ENCODE measurements at regions not wholly inside any gene's neighbourhood (a gene's known extent, or its start where the extent isn't known, plus 50 kb on each side); places are given as distances from the start of the nearest gene placed in this dataset.
A peak's percentile ranks its signal among the peaks of the same experiment; 100 is the strongest.

DNA sequence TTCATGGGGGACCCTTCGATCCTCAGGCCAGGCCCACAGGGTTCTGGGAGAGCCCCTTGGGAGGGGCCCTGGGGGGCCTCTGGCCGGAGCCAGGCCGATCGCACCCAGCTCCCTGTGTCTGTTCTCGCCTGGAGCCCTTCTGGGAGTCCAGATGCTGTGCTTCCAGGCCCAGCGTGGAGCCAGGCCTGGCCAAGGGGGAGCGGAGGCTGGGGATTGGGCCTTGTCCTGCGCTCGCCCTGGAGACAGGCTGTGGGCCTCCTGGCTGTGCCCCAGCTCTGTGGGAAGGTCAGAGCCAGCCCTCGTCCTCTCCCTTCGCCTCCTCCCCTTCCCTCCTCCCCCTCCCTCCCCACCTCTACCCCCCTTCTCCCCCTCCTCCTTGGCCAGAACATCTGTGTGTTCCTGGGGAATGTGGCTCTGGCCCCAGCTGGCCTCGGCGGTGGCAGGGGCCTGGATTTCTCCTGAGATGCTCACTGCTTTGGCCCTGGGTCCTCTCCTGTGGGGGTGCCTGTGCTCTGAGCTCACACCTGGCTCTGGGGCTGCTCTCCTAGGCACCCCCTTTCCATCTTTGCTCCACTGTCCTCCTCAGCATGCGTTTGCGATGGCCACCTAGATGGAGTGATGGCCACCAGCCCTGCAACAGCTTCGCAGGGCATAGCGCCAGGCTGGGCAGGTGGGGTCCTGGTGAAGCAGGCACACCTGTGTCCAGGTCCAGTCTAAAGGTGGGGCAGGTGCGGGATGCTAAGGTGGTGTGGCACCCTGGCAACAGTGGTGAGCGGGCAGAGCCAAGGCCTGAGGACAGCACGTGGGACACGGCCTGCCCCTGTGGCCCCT is 90.6 kb upstream of the CIBAR2 start (continued):
- TF ChIP-seq ZNF18 (CRISPR knock-in tag; IDR thresholded peaks at IDR 0.05; ENCODE audit: insufficient replicate concordance) (no peak), SMAD3 (CRISPR knock-in tag; IDR thresholded peaks at IDR 0.05) (no peak), ZNF772 (CRISPR knock-in tag; IDR thresholded peaks at IDR 0.05) (no peak), CCAR2 (optimal IDR thresholded peaks at IDR 0.05; ENCODE audit: low read depth, low read length) (no peak), ZFP36 (IDR thresholded peaks at IDR 0.05; ENCODE audit: borderline replicate concordance, low read depth, low read length, partially characterized antibody) (no peak), ZNF136 (CRISPR knock-in tag; IDR thresholded peaks at IDR 0.05; ENCODE audit: low read depth) (no peak), ZNF556 (CRISPR knock-in tag; IDR thresholded peaks at IDR 0.05; ENCODE audit: borderline replicate concordance) (no peak), NR2F2 (IDR thresholded peaks at IDR 0.05; ENCODE audit: borderline replicate concordance, low read depth) (no peak), MEF2D (CRISPR knock-in tag; IDR thresholded peaks at IDR 0.05) (no peak), ZNF709 (CRISPR knock-in tag; IDR thresholded peaks at IDR 0.05) (no peak), KMT2A (CRISPR knock-in tag; IDR thresholded peaks at IDR 0.05) (no peak), BATF2 (CRISPR knock-in tag; IDR thresholded peaks at IDR 0.05) (no peak), MTA1 (CRISPR knock-in tag; IDR thresholded peaks at IDR 0.05; ENCODE audit: borderline replicate concordance) (0 out of 2 replicates have a peak, but pooled peaks have one; percentile 25), HNRNPK (IDR thresholded peaks at IDR 0.05; ENCODE audit: low read depth, low read length, poor library complexity, severe bottlenecking) (peak; percentile 55), ZNF687 (CRISPR knock-in tag; IDR thresholded peaks at IDR 0.05) (peak; percentile 31; the same call in 1 of the 2 replicates)
- TF ChIP-seq, protein P1, sequence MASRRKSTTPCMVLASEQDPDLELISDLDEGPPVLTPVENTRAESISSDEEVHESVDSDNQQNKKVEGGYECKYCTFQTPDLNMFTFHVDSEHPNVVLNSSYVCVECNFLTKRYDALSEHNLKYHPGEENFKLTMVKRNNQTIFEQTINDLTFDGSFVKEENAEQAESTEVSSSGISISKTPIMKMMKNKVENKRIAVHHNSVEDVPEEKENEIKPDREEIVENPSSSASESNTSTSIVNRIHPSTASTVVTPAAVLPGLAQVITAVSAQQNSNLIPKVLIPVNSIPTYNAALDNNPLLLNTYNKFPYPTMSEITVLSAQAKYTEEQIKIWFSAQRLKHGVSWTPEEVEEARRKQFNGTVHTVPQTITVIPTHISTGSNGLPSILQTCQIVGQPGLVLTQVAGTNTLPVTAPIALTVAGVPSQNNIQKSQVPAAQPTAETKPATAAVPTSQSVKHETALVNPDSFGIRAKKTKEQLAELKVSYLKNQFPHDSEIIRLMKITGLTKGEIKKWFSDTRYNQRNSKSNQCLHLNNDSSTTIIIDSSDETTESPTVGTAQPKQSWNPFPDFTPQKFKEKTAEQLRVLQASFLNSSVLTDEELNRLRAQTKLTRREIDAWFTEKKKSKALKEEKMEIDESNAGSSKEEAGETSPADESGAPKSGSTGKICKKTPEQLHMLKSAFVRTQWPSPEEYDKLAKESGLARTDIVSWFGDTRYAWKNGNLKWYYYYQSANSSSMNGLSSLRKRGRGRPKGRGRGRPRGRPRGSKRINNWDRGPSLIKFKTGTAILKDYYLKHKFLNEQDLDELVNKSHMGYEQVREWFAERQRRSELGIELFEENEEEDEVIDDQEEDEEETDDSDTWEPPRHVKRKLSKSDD (CRISPR knock-in tag; IDR thresholded peaks at IDR 0.05; ENCODE audit: low read depth) = no peak
- TF ChIP-seq, protein P2, sequence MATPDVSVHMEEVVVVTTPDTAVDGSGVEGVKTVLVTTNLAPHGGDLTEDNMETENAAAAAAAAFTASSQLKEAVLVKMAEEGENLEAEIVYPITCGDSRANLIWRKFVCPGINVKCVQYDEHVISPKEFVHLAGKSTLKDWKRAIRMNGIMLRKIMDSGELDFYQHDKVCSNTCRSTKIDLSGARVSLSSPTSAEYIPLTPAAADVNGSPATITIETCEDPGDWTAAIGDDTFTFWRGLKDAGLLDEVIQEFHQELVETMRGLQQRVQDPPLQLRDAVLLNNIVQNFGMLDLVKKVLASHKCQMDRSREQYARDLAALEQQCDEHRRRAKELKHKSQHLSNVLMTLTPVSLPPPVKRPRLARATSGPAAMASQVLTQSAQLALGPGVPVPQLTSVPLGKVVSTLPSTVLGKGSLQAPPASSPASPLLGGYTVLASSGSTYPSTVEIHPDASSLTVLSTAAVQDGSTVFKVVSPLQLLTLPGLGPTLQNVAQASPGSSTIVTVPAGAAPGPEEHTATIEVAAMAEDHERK (CRISPR knock-in tag; IDR thresholded peaks at IDR 0.05; ENCODE audit: low read depth) = no peak
